Central memory CD8-positive, alpha-beta T cell (primary cell): ENCODE measurements at regions not wholly inside any gene's neighbourhood (a gene's known extent, or its start where the extent isn't known, plus 50 kb on each side); places are given as distances from the start of the nearest gene placed in this dataset.

Source experiments
- ATAC-seq: fragments of 150-1000 bp; cut with Tn5 transposase; replicated peaks from 2 replicates; pipeline ENCODE4 v1.10.0; 2022; ENCODE audit warnings: mild to moderate bottlenecking, moderate FRiP score, moderate number of reproducible peaks; ENCODE audit not compliant: poor library complexity, severe bottlenecking; ENCODE audit errors: extremely low read depth
- DNase-seq, 2 donors: peaks; one replicate each; pipeline ENCODE4 v3.0.0; 2021; ENCODE audit warnings: low spot score in 2 of 2
- H3K27ac Mint-ChIP-seq: one replicate; pipeline ENCODE4 v1.8.0; 2022; ENCODE audit warnings: low read depth, mild to moderate bottlenecking, moderate library complexity, mixed read lengths
- H3K27me3 Mint-ChIP-seq: one replicate; pipeline ENCODE4 v1.8.0; 2022; ENCODE audit warnings: mixed read lengths
- H3K36me3 Mint-ChIP-seq: one replicate; pipeline ENCODE4 v1.8.0; 2022; ENCODE audit warnings: mild to moderate bottlenecking, moderate library complexity, mixed read lengths; ENCODE audit not compliant: insufficient read depth
- H3K4me1 Mint-ChIP-seq: one replicate; pipeline ENCODE4 v1.8.0; 2022; ENCODE audit warnings: mixed read lengths
- H3K4me3 Mint-ChIP-seq: one replicate; pipeline ENCODE4 v1.8.0; 2022; ENCODE audit warnings: mild to moderate bottlenecking, moderate library complexity, mixed read lengths
- H3K9me3 Mint-ChIP-seq: one replicate; pipeline ENCODE4 v1.8.0; 2022; ENCODE audit warnings: mixed read lengths

- Mint-ChIP-seq H3K36me3 (no peaks in the 10 kb centered on the region), H3K27me3 (no peaks in the 10 kb centered on the region), H3K4me3 (no peak overlapping the region), H3K4me1 (no peaks in the 10 kb centered on the region), H3K27ac (no peak overlapping the region), H3K9me3 (peaks cover 4% of the 10 kb centered on the region)
- DNase-seq = no peak
- ATAC-seq = no peak
Measured at GRCh38 chr2:150698016-150698661, 210.7 kb upstream of the RND3 start.

GRCh38 chr2:150697596-150697995 is 210.1 kb upstream of the RND3 start:
- no peak overlapping the region for H3K4me3 Mint-ChIP-seq
- no peak for ATAC-seq
- no peaks in the 10 kb centered on the region for H3K4me1 Mint-ChIP-seq
- DNase-seq = no peak
- H3K27me3 Mint-ChIP-seq = no peaks in the 10 kb centered on the region
- peaks cover 4% of the 10 kb centered on the region for H3K9me3 Mint-ChIP-seq
- H3K27ac Mint-ChIP-seq = no peak overlapping the region
- H3K36me3 Mint-ChIP-seq = no peaks in the 10 kb centered on the region

- no peaks in the 10 kb centered on the region for H3K4me1 Mint-ChIP-seq
- DNase-seq (no peak), ATAC-seq (no peak)
- H3K4me3 Mint-ChIP-seq = no peak overlapping the region
- no peak overlapping the region for H3K27ac Mint-ChIP-seq
- H3K27me3 Mint-ChIP-seq = no peaks in the 10 kb centered on the region
- peaks cover 11% of the 10 kb centered on the region for H3K9me3 Mint-ChIP-seq
- H3K36me3 Mint-ChIP-seq = no peaks in the 10 kb centered on the region
Measured at GRCh38 chr2:150695451-150696135, 208.1 kb upstream of the RND3 start.

- Mint-ChIP-seq H3K27me3 (no peaks in the 10 kb centered on the region), H3K4me3 (no peak overlapping the region)
- no peak for DNase-seq
Measured at GRCh38 chr2:150693556-150693955, 206.1 kb upstream of the RND3 start.

GRCh38 chr2:150690870-150691269 is 203.4 kb upstream of the RND3 start:
- ATAC-seq (no peak), DNase-seq (no peak)
- no peaks in the 10 kb centered on the region for H3K36me3 Mint-ChIP-seq
- no peak overlapping the region for H3K27ac Mint-ChIP-seq
- H3K9me3 Mint-ChIP-seq = peaks cover 11% of the 10 kb centered on the region
- H3K27me3 Mint-ChIP-seq = no peaks in the 10 kb centered on the region
- H3K4me1 Mint-ChIP-seq = no peaks in the 10 kb centered on the region
- H3K4me3 Mint-ChIP-seq = no peak overlapping the region

More at GRCh38 chr2:150693556-150693955, 206.1 kb upstream of the RND3 start:
- no peak for ATAC-seq
- Mint-ChIP-seq H3K36me3 (no peaks in the 10 kb centered on the region), H3K9me3 (peaks cover 11% of the 10 kb centered on the region), H3K4me1 (no peaks in the 10 kb centered on the region), H3K27ac (no peak overlapping the region)

- Mint-ChIP-seq H3K4me1 (no peaks in the 10 kb centered on the region), H3K9me3 (peaks cover 7% of the 10 kb centered on the region), H3K27ac (no peak overlapping the region), H3K27me3 (no peaks in the 10 kb centered on the region), H3K4me3 (no peak overlapping the region), H3K36me3 (no peaks in the 10 kb centered on the region)
- ATAC-seq (no peak), DNase-seq (no peak)
Measured at GRCh38 chr2:150690261-150690660, 202.8 kb upstream of the RND3 start.

- no peak for ATAC-seq
- H3K27me3 Mint-ChIP-seq = no peaks in the 10 kb centered on the region
- H3K9me3 Mint-ChIP-seq = peaks cover 7% of the 10 kb centered on the region
- DNase-seq = no peak
- no peak overlapping the region for H3K27ac Mint-ChIP-seq
- H3K36me3 Mint-ChIP-seq = no peaks in the 10 kb centered on the region
- no peak overlapping the region for H3K4me3 Mint-ChIP-seq
- H3K4me1 Mint-ChIP-seq = no peaks in the 10 kb centered on the region
Measured at GRCh38 chr2:150689590-150689989, 202.1 kb upstream of the RND3 start.

GRCh38 chr2:150688016-150688415 is 200.5 kb upstream of the RND3 start:
- DNase-seq = no peak
- no peaks in the 10 kb centered on the region for H3K4me1 Mint-ChIP-seq
- peaks cover 7% of the 10 kb centered on the region for H3K9me3 Mint-ChIP-seq
- ATAC-seq = no peak
- H3K27me3 Mint-ChIP-seq = no peaks in the 10 kb centered on the region
- H3K36me3 Mint-ChIP-seq = no peaks in the 10 kb centered on the region
- H3K4me3 Mint-ChIP-seq = no peak overlapping the region
- no peak overlapping the region for H3K27ac Mint-ChIP-seq

- Mint-ChIP-seq H3K27ac (no peak overlapping the region), H3K9me3 (peaks cover 1% of the 10 kb centered on the region), H3K4me3 (no peak overlapping the region), H3K27me3 (no peaks in the 10 kb centered on the region), H3K36me3 (no peaks in the 10 kb centered on the region), H3K4me1 (no peaks in the 10 kb centered on the region)
- DNase-seq (no peak), ATAC-seq (no peak)
Measured at GRCh38 chr2:150686391-150686790, 198.9 kb upstream of the RND3 start.

- ATAC-seq = no peak
- H3K9me3 Mint-ChIP-seq = peaks cover 11% of the 10 kb centered on the region
- H3K4me3 Mint-ChIP-seq = no peak overlapping the region
- H3K36me3 Mint-ChIP-seq = no peaks in the 10 kb centered on the region
- no peak for DNase-seq
- H3K27me3 Mint-ChIP-seq = no peaks in the 10 kb centered on the region
- no peak overlapping the region for H3K27ac Mint-ChIP-seq
- no peaks in the 10 kb centered on the region for H3K4me1 Mint-ChIP-seq
Measured at GRCh38 chr2:150681120-150681804, 193.8 kb upstream of the RND3 start.

- Mint-ChIP-seq H3K4me1 (no peaks in the 10 kb centered on the region), H3K27me3 (no peaks in the 10 kb centered on the region)
- no peak for DNase-seq
Measured at GRCh38 chr2:150679456-150680120, 192.1 kb upstream of the RND3 start.

GRCh38 chr2:150677551-150677950 is 190.1 kb upstream of the RND3 start:
- Mint-ChIP-seq H3K4me3 (no peak overlapping the region), H3K27ac (no peak overlapping the region), H3K36me3 (no peaks in the 10 kb centered on the region), H3K27me3 (no peaks in the 10 kb centered on the region), H3K9me3 (peaks cover 11% of the 10 kb centered on the region), H3K4me1 (no peaks in the 10 kb centered on the region)
- DNase-seq (no peak), ATAC-seq (no peak)

More at GRCh38 chr2:150679456-150680120, 192.1 kb upstream of the RND3 start:
- Mint-ChIP-seq H3K9me3 (peaks cover 11% of the 10 kb centered on the region), H3K4me3 (no peak overlapping the region), H3K36me3 (no peaks in the 10 kb centered on the region), H3K27ac (no peak overlapping the region)
- ATAC-seq = no peak
